SU-DHL-6 (cell line): ENCODE measurements at regions not wholly inside any gene's neighbourhood (a gene's known extent, or its start where the extent isn't known, plus 50 kb on each side); places are given as distances from the start of the nearest gene placed in this dataset.

Experiments used
- H2AFZ ChIP-seq: fragments of 200-600 bp; sonication (generic); 2 replicates; pipeline ENCODE4 v1.6.1; 2014; ENCODE audit warnings: low read depth, mild to moderate bottlenecking, moderate library complexity, mixed read lengths, antibody characterized with exemption, low read length; ENCODE audit not compliant: severe bottlenecking
- H3F3A ChIP-seq: fragments of 200-600 bp; shearing (Covaris generic); 2 replicates; pipeline ENCODE4 v1.6.0; 2016; ENCODE audit warnings: antibody characterized with exemption, mild to moderate bottlenecking; ENCODE audit not compliant: insufficient read depth
- H3K27ac ChIP-seq: fragments of 200-600 bp; sonication (generic); 2 replicates; pipeline ENCODE4 v1.5.1; 2016; ENCODE audit warnings: low read depth, mild to moderate bottlenecking, low read length, moderate library complexity, mixed read lengths
- H3K27me3 ChIP-seq: fragments of 200-600 bp; sonication (generic), shearing (Covaris generic); 2 replicates; pipeline ENCODE4 v1.6.0; 2014; ENCODE audit warnings: mild to moderate bottlenecking, low read length
- H3K36me3 ChIP-seq: fragments of 200-600 bp; sonication (generic); 2 replicates; pipeline ENCODE4 v1.6.1; 2014; ENCODE audit warnings: mild to moderate bottlenecking, low read length, mixed read lengths
- H3K4me2 ChIP-seq: fragments of 300-600, 200-600 bp; shearing (Covaris generic), sonication (generic); 2 replicates; pipeline ENCODE4 v1.6.0; 2014; ENCODE audit warnings: low read length, low read depth, mild to moderate bottlenecking; ENCODE audit not compliant: poor library complexity, severe bottlenecking
- H3K4me3 ChIP-seq: fragments of 200-600 bp; sonication (generic); 2 replicates; pipeline ENCODE4 v1.5.1; 2014; ENCODE audit warnings: antibody characterized with exemption, low read length, mild to moderate bottlenecking, mixed read lengths; ENCODE audit not compliant: insufficient read depth, poor library complexity, severe bottlenecking
- H3K79me2 ChIP-seq: fragments of 200-600 bp; sonication (generic); 2 replicates; pipeline ENCODE4 v1.6.1; 2014; ENCODE audit warnings: mild to moderate bottlenecking, low read length, moderate library complexity; ENCODE audit not compliant: insufficient read depth
- H3K9ac ChIP-seq: fragments of 200-600 bp; sonication (generic); 2 replicates; pipeline ENCODE4 v1.7.0; 2014; ENCODE audit warnings: mild to moderate bottlenecking, low read length
- H3K9me2 ChIP-seq: fragments of 200-600 bp; sonication (generic); replicated peaks from 2 replicates; pipeline ENCODE4 v1.6.1; 2014; ENCODE audit warnings: low read length; ENCODE audit not compliant: insufficient read depth
- H3K9me3 ChIP-seq: fragments of 200-600 bp; sonication (generic); 2 replicates; pipeline ENCODE4 v1.6.1; 2014; ENCODE audit warnings: low read length, mixed read lengths; ENCODE audit not compliant: insufficient read depth
- H4K20me1 ChIP-seq: fragments of 200-600 bp; sonication (generic); 2 replicates; pipeline ENCODE4 v1.6.1; 2014; ENCODE audit warnings: low read depth, mild to moderate bottlenecking, antibody characterized with exemption, low read length, moderate library complexity, mixed read lengths
- EZH2phosphoT487 ChIP-seq: fragments of 200-600 bp; sonication (generic), shearing (Covaris generic); conservative IDR thresholded peaks from 2 replicates; pipeline ENCODE4 v1.6.1; 2018; ENCODE audit warnings: mild to moderate bottlenecking, antibody characterized with exemption, low read length, moderate library complexity, mixed read lengths
- TF ChIP-seq, protein P1 (sequence below): fragments of 200-600 bp; sonication (generic); IDR thresholded peaks from one replicate; pipeline ENCODE4 v1.5.1; 2017; ENCODE audit warnings: antibody characterized with exemption, mild to moderate bottlenecking, low read length, moderate library complexity; ENCODE audit not compliant: insufficient read depth, poor library complexity, severe bottlenecking

DNA sequence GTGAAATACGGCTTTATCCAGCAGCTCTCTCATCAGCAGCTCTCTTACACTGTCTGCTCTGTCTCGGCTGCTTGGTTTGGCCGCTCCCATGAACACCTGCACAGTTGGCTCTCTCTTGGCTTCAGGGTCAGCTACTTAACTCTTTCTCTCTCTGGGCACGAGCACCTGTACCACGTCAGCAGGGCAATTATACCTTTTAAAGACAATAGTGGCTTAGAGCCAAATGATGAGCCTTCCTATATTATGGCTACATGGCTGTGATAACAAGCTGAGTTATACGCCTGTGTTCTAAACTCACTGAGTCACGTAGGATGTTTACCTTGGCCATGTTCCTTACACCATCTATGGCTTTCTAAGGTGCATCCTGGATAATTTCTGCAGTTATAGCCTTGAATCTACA, 69.2 kb upstream of the CTNND2 start:
- no peaks in the 10 kb centered on the region for H3K9me3 ChIP-seq
- TF ChIP-seq EZH2phosphoT487 = no peak
- TF ChIP-seq, protein P1, sequence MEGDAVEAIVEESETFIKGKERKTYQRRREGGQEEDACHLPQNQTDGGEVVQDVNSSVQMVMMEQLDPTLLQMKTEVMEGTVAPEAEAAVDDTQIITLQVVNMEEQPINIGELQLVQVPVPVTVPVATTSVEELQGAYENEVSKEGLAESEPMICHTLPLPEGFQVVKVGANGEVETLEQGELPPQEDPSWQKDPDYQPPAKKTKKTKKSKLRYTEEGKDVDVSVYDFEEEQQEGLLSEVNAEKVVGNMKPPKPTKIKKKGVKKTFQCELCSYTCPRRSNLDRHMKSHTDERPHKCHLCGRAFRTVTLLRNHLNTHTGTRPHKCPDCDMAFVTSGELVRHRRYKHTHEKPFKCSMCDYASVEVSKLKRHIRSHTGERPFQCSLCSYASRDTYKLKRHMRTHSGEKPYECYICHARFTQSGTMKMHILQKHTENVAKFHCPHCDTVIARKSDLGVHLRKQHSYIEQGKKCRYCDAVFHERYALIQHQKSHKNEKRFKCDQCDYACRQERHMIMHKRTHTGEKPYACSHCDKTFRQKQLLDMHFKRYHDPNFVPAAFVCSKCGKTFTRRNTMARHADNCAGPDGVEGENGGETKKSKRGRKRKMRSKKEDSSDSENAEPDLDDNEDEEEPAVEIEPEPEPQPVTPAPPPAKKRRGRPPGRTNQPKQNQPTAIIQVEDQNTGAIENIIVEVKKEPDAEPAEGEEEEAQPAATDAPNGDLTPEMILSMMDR = no peak
- no peaks in the 10 kb centered on the region for H4K20me1 ChIP-seq
- no peaks in the 10 kb centered on the region; the same call in 1 of the 2 replicates for H3K9me2 ChIP-seq
- H3K79me2 ChIP-seq = no peaks in the 10 kb centered on the region
- H3K27me3 ChIP-seq = no peaks in the 10 kb centered on the region
- no peak overlapping the region for H3K27ac ChIP-seq
- H3K4me3 ChIP-seq = no peak overlapping the region
- H3F3A ChIP-seq = no peaks in the 10 kb centered on the region
- no peak overlapping the region for H3K9ac ChIP-seq
- no peak overlapping the region for H2AFZ ChIP-seq
- no peaks in the 10 kb centered on the region for H3K36me3 ChIP-seq
- H3K4me2 ChIP-seq = no peak overlapping the region

DNA sequence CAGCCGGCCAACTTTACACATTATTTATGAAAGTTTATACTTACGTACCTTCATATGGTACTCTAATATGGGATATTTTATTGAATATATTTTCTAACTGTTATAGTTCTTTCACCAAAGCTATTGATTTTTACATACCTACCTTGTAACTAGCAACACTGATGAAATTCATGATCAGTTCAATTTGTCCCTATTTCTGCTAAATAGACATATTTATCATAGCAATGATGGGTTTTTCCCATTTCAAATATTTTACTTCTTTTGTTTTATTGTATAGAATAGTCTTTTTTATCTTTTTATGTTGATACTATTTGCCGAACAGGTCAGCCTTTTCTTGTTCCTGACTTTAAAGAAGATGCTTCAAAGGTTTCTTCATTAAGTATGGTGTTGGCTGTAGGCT, 59.0 kb upstream of the CTNND2 start:
- no peak overlapping the region for H3K4me2 ChIP-seq
- TF ChIP-seq EZH2phosphoT487 = no peak
- TF ChIP-seq, protein P1 = no peak

GRCh38 chr5:11962122-11962521, 57.9 kb upstream of the CTNND2 start:
- Histone ChIP-seq H3K4me3 (no peak overlapping the region), H3F3A (no peaks in the 10 kb centered on the region), H3K9me2 (no peaks in the 10 kb centered on the region), H3K36me3 (no peaks in the 10 kb centered on the region), H3K9me3 (no peaks in the 10 kb centered on the region), H3K27me3 (no peaks in the 10 kb centered on the region), H2AFZ (no peak overlapping the region), H3K4me2 (no peak overlapping the region), H3K79me2 (no peaks in the 10 kb centered on the region), H4K20me1 (no peaks in the 10 kb centered on the region), H3K9ac (no peak overlapping the region), H3K27ac (no peak overlapping the region)
- no peak for TF ChIP-seq EZH2phosphoT487
- TF ChIP-seq, protein P1 = no peak

More for the DNA sequence above, 59.0 kb upstream of the CTNND2 start:
- Histone ChIP-seq H3K27ac (no peak overlapping the region), H3K9me3 (no peaks in the 10 kb centered on the region), H3K79me2 (no peaks in the 10 kb centered on the region), H4K20me1 (no peaks in the 10 kb centered on the region), H3K4me3 (no peak overlapping the region), H3F3A (no peaks in the 10 kb centered on the region), H3K36me3 (no peaks in the 10 kb centered on the region), H3K9ac (no peak overlapping the region), H2AFZ (no peak overlapping the region), H3K27me3 (no peaks in the 10 kb centered on the region), H3K9me2 (no peaks in the 10 kb centered on the region)
